Colonic mucosa (tissue), 4 donors: ENCODE measurements at regions not wholly inside any gene's neighbourhood (a gene's known extent, or its start where the extent isn't known, plus 50 kb on each side); places are given as distances from the start of the nearest gene placed in this dataset.

Experiments
- DNase-seq: peaks from one replicate; pipeline ENCODE4 v3.0.0-alpha.2; 2020
- H3K27ac ChIP-seq: fragments of 200-600 bp; one replicate; pipeline ENCODE4 v1.8.0; 2021
- H3K27me3 ChIP-seq: fragments of 200-600 bp; one replicate; pipeline ENCODE4 v1.8.0; 2021
- H3K36me3 ChIP-seq: fragments of 200-600 bp; one replicate; pipeline ENCODE4 v1.8.0; 2021
- H3K4me1 ChIP-seq: fragments of 200-600 bp; one replicate; pipeline ENCODE4 v1.8.0; 2021; ENCODE audit warnings: mild to moderate bottlenecking
- H3K4me3 ChIP-seq: fragments of 200-600 bp; one replicate; pipeline ENCODE4 v1.8.0; 2021
- H3K9ac ChIP-seq, 2 donors: one replicate each; pipeline ENCODE4 v1.7.0; 2013; ENCODE audit warnings: control low read depth in 2 of 2, low read depth in 2 of 2, low read length in 2 of 2
- H3K9me3 ChIP-seq: fragments of 200-600 bp; one replicate; pipeline ENCODE4 v1.8.0; 2021
- CTCF ChIP-seq: fragments of 200-600 bp; IDR thresholded peaks from one replicate; pipeline ENCODE4 v1.8.0; 2022; ENCODE audit warnings: antibody characterized with exemption, mild to moderate bottlenecking
- intact Hi-C: fragments of 100-400 bp; cut with DNase I; formaldehyde crosslinking; loops from one replicate; pipeline ENCODE4 v1.14.1; 2022
- donor health status: healthy.
- donor health status: DM: no; HTN: no; CAD: no.
- donor health status: DM: no; HTN: no; CAD: no.

DNA sequence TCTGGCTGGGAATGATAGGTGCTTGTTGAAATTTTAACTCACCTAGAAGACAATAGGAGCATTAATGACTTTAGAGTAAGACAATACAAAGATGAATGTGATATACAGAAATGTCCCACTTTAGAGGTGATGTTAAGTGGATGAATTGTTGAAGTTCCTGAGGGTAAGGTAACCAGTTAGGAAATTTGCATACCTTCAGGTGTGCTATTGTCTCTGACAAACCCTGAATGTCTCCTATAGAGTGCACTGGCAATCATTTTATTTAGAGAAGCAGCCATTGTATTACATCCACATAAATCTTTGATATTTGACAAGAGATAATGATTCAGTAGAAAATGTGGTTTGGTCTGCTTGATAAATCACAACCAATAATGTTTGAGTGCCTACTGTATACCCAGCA is 228.5 kb downstream of the RNF144A start:
- intact Hi-C loops, result no loop called here
- Histone ChIP-seq H3K27ac (no peak overlapping the region), H3K36me3 (no peaks in the 10 kb centered on the region), H3K27me3 (no peaks in the 10 kb centered on the region), H3K9ac (no peak overlapping the region), H3K4me3 (no peak overlapping the region), H3K4me1 (no peaks in the 10 kb centered on the region), H3K9me3 (no peaks in the 10 kb centered on the region)
- DNase-seq, result no peak
- TF ChIP-seq CTCF, result no peak

GRCh38 chr2:7146151-7146550 is 228.9 kb downstream of the RNF144A start:
- no peak overlapping the region for H3K4me3 ChIP-seq
- H3K9me3 ChIP-seq, result no peaks in the 10 kb centered on the region
- H3K9ac ChIP-seq, result no peak overlapping the region
- DNase-seq, result no peak
- H3K27ac ChIP-seq, result no peak overlapping the region
- no peaks in the 10 kb centered on the region for H3K4me1 ChIP-seq
- no peak for TF ChIP-seq CTCF
- no peaks in the 10 kb centered on the region for H3K27me3 ChIP-seq
- intact Hi-C loops, result no loop called here
- no peaks in the 10 kb centered on the region for H3K36me3 ChIP-seq

GRCh38 chr2:7154656-7155055 is 237.4 kb downstream of the RNF144A start:
- no peak for TF ChIP-seq CTCF
- intact Hi-C loops, result no loop called here
- no peaks in the 10 kb centered on the region for H3K36me3 ChIP-seq
- H3K4me3 ChIP-seq, result no peak overlapping the region
- no peak overlapping the region for H3K27ac ChIP-seq
- no peaks in the 10 kb centered on the region for H3K9me3 ChIP-seq
- no peaks in the 10 kb centered on the region for H3K27me3 ChIP-seq
- no peaks in the 10 kb centered on the region for H3K4me1 ChIP-seq
- H3K9ac ChIP-seq, result no peak overlapping the region
- DNase-seq, result no peak

GRCh38 chr2:7161501-7161900 is 244.3 kb downstream of the RNF144A start:
- Histone ChIP-seq H3K27me3 (no peaks in the 10 kb centered on the region), H3K27ac (no peak overlapping the region), H3K4me1 (no peaks in the 10 kb centered on the region), H3K36me3 (no peaks in the 10 kb centered on the region), H3K9ac (no peak overlapping the region), H3K9me3 (no peaks in the 10 kb centered on the region), H3K4me3 (no peak overlapping the region)
- no peak for DNase-seq
- intact Hi-C loops, result no loop called here
- TF ChIP-seq CTCF, result no peak

DNA sequence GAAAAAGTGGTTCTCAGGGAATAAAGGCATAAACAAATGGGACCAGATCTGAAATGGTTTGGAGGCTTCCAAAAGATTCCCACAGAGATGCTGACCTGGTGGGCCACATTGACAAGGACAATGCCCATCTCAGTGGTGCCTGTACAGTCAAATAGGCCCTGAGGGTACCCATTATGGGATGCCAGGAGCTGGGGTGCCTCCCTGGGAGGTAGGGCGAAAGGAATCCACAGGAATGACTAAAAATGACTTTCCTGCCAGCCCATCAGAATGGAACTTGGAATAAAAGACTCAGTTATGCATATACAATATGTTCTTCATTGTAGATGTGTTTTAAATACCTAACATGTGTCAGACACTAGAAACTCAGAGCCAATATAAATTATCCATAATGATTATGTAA is 248.5 kb downstream of the RNF144A start:
- no peak for TF ChIP-seq CTCF
- Histone ChIP-seq H3K4me1 (no peaks in the 10 kb centered on the region), H3K9ac (no peak overlapping the region), H3K4me3 (no peak overlapping the region), H3K9me3 (no peaks in the 10 kb centered on the region), H3K27ac (no peak overlapping the region), H3K36me3 (no peaks in the 10 kb centered on the region), H3K27me3 (no peaks in the 10 kb centered on the region)
- DNase-seq, result no peak
- intact Hi-C loops, result no loop called here
